Neural cell (in vitro differentiated cells): ENCODE measurements at regions not wholly inside any gene's neighbourhood (a gene's known extent, or its start where the extent isn't known, plus 50 kb on each side); places are given as distances from the start of the nearest gene placed in this dataset.

Experiments used
- H2AFZ ChIP-seq: fragments of 200-600, 300-800 bp; sonication (generic), shearing (Covaris generic); 2 replicates; pipeline ENCODE4 v1.6.0; 2014; ENCODE audit warnings: low read depth, mild to moderate bottlenecking, antibody characterized with exemption, low read length, moderate library complexity
- H3F3A ChIP-seq: fragments of 200-600 bp; shearing (Covaris generic); 2 replicates; pipeline ENCODE4 v1.6.1; 2016; ENCODE audit warnings: mild to moderate bottlenecking, moderate library complexity, mixed read lengths, antibody characterized with exemption, low read length; ENCODE audit not compliant: insufficient read depth, poor library complexity, severe bottlenecking
- H3K27ac ChIP-seq: fragments of 200-600, 300-800 bp; sonication (generic), shearing (Covaris generic); 2 replicates; pipeline ENCODE4 v1.5.1; 2014; ENCODE audit warnings: mild to moderate bottlenecking, low read length, moderate library complexity
- H3K27me3 ChIP-seq: fragments of 300-800, 200-600 bp; sonication (generic), shearing (Covaris generic); 2 replicates; pipeline ENCODE4 v1.6.0; 2014; ENCODE audit warnings: mild to moderate bottlenecking, low read depth, low read length, moderate library complexity; ENCODE audit not compliant: insufficient read depth
- H3K36me3 ChIP-seq: fragments of 300-800, 200-600 bp; sonication (generic), shearing (Covaris generic); 2 replicates; pipeline ENCODE4 v1.5.1; 2014; ENCODE audit warnings: mild to moderate bottlenecking, antibody characterized with exemption, low read length, moderate library complexity; ENCODE audit not compliant: insufficient read depth
- H3K4me2 ChIP-seq: fragments of 300-800, 200-600 bp; sonication (generic), shearing (Covaris generic); 2 replicates; pipeline ENCODE4 v1.6.0; 2014; ENCODE audit warnings: mild to moderate bottlenecking, low read length
- H3K4me3 ChIP-seq: fragments of 300-800, 200-600 bp; sonication (generic), shearing (Covaris generic); 2 replicates; pipeline ENCODE4 v1.5.1; 2014; ENCODE audit warnings: mild to moderate bottlenecking, low read length, moderate library complexity
- H3K79me2 ChIP-seq: fragments of 200-600 bp; shearing (Covaris generic); replicated peaks from 2 replicates; pipeline ENCODE4 v1.6.0; 2014; ENCODE audit warnings: mild to moderate bottlenecking, low read length, moderate library complexity; ENCODE audit not compliant: insufficient read depth
- H3K9ac ChIP-seq: fragments of 300-800, 200-600 bp; sonication (generic), shearing (Covaris generic); 2 replicates; pipeline ENCODE4 v1.6.1; 2016; ENCODE audit warnings: mild to moderate bottlenecking, low read length, mixed read lengths
- H3K9me2 ChIP-seq: fragments of 200-600 bp; shearing (Covaris generic); 2 replicates; pipeline ENCODE4 v1.6.1; 2016; ENCODE audit warnings: mild to moderate bottlenecking, low read length, mixed read lengths; ENCODE audit not compliant: insufficient read depth
- H3K9me3 ChIP-seq: fragments of 200-600, 300-800 bp; sonication (generic), shearing (Covaris generic); 2 replicates; pipeline ENCODE4 v1.6.1; 2016; ENCODE audit warnings: mild to moderate bottlenecking, mixed run types, low read length, moderate library complexity, mixed read lengths
- H4K20me1 ChIP-seq: fragments of 200-600 bp; shearing (Covaris generic); 2 replicates; pipeline ENCODE4 v1.6.1; 2016; ENCODE audit warnings: mild to moderate bottlenecking, mixed run types; ENCODE audit not compliant: insufficient read depth
- EP300 ChIP-seq: fragments of 450-650 bp; conservative IDR thresholded peaks from 2 replicates; pipeline ENCODE4 v1.6.1; 2014; ENCODE audit warnings: antibody characterized with exemption, mild to moderate bottlenecking, moderate library complexity; ENCODE audit not compliant: poor library complexity, severe bottlenecking
- EZH2 ChIP-seq: fragments of 200-600, 300-800 bp; shearing (Covaris generic), sonication (generic); IDR thresholded peaks from 2 replicates; pipeline ENCODE4 v1.6.1; 2014; ENCODE audit warnings: antibody characterized with exemption, low read length, borderline replicate concordance, mild to moderate bottlenecking; ENCODE audit not compliant: insufficient read depth, poor library complexity, severe bottlenecking
- MXI1 ChIP-seq: fragments of 450-650 bp; conservative IDR thresholded peaks from 2 replicates; pipeline ENCODE4 v1.6.1; 2014; ENCODE audit warnings: antibody characterized with exemption, mild to moderate bottlenecking; ENCODE audit not compliant: poor library complexity, severe bottlenecking
- POLR2AphosphoS5 ChIP-seq: IDR thresholded peaks from 2 replicates; pipeline ENCODE4 v1.6.1; 2012
- RAD21 ChIP-seq: fragments of 450-650 bp; conservative IDR thresholded peaks from 2 replicates; pipeline ENCODE4 v1.6.1; 2014; ENCODE audit warnings: antibody characterized with exemption, mild to moderate bottlenecking, moderate library complexity
- REST ChIP-seq: IDR thresholded peaks from 2 replicates; pipeline ENCODE4 v1.6.1; 2012; ENCODE audit warnings: borderline replicate concordance
- SMC3 ChIP-seq: fragments of 450-650 bp; conservative IDR thresholded peaks from 2 replicates; pipeline ENCODE4 v1.6.1; 2014; ENCODE audit warnings: antibody characterized with exemption, mild to moderate bottlenecking, moderate library complexity; ENCODE audit not compliant: poor library complexity
- TAF1 ChIP-seq: IDR thresholded peaks from 2 replicates; pipeline ENCODE4 v1.6.1; 2012; ENCODE audit warnings: low read depth
- TF ChIP-seq, protein P1 (sequence below): fragments of 450-650 bp; IDR thresholded peaks from 2 replicates; pipeline ENCODE4 v1.5.1; 2014; ENCODE audit warnings: antibody characterized with exemption, mild to moderate bottlenecking, moderate library complexity; ENCODE audit not compliant: poor library complexity, severe bottlenecking

GRCh38 chr6:114558153-114558552 lies 215.3 kb upstream of the HS3ST5 start:
- Histone ChIP-seq H3K9ac (no peak overlapping the region), H2AFZ (no peak overlapping the region), H3K9me2 (no peaks in the 10 kb centered on the region), H3K27me3 (no peaks in the 10 kb centered on the region), H3K27ac (no peak overlapping the region), H3K79me2 (no peaks in the 10 kb centered on the region), H3F3A (no peaks in the 10 kb centered on the region), H3K4me2 (no peak overlapping the region), H4K20me1 (no peaks in the 10 kb centered on the region), H3K36me3 (no peaks in the 10 kb centered on the region), H3K4me3 (no peak overlapping the region), H3K9me3 (no peaks in the 10 kb centered on the region)
- TF ChIP-seq TAF1 (no peak), SMC3 (no peak), REST (no peak), EP300 (no peak), MXI1 (no peak), EZH2 (no peak), RAD21 (no peak), POLR2AphosphoS5 (no peak)
- TF ChIP-seq, protein P1, sequence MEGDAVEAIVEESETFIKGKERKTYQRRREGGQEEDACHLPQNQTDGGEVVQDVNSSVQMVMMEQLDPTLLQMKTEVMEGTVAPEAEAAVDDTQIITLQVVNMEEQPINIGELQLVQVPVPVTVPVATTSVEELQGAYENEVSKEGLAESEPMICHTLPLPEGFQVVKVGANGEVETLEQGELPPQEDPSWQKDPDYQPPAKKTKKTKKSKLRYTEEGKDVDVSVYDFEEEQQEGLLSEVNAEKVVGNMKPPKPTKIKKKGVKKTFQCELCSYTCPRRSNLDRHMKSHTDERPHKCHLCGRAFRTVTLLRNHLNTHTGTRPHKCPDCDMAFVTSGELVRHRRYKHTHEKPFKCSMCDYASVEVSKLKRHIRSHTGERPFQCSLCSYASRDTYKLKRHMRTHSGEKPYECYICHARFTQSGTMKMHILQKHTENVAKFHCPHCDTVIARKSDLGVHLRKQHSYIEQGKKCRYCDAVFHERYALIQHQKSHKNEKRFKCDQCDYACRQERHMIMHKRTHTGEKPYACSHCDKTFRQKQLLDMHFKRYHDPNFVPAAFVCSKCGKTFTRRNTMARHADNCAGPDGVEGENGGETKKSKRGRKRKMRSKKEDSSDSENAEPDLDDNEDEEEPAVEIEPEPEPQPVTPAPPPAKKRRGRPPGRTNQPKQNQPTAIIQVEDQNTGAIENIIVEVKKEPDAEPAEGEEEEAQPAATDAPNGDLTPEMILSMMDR: no peak

GRCh38 chr6:114556846-114557488 lies 214.1 kb upstream of the HS3ST5 start:
- Histone ChIP-seq H4K20me1 (no peaks in the 10 kb centered on the region), H2AFZ (no peak overlapping the region), H3K36me3 (no peaks in the 10 kb centered on the region), H3K9me3 (no peaks in the 10 kb centered on the region), H3K4me2 (no peak overlapping the region), H3K9ac (no peak overlapping the region), H3F3A (no peaks in the 10 kb centered on the region), H3K9me2 (no peaks in the 10 kb centered on the region), H3K79me2 (no peaks in the 10 kb centered on the region), H3K27me3 (no peaks in the 10 kb centered on the region), H3K4me3 (no peak overlapping the region), H3K27ac (no peak overlapping the region)
- TF ChIP-seq POLR2AphosphoS5 (no peak), RAD21 (no peak), EZH2 (no peak), MXI1 (no peak)

- H3K4me3 ChIP-seq: no peak overlapping the region
Observed at GRCh38 chr6:114550316-114550715, 207.5 kb upstream of the HS3ST5 start.

More at GRCh38 chr6:114550316-114550715, 207.5 kb upstream of the HS3ST5 start:
- Histone ChIP-seq H3K9me3 (no peaks in the 10 kb centered on the region), H3K27me3 (no peaks in the 10 kb centered on the region), H2AFZ (no peak overlapping the region), H3K27ac (no peak overlapping the region), H3F3A (no peaks in the 10 kb centered on the region), H3K36me3 (no peaks in the 10 kb centered on the region), H4K20me1 (no peaks in the 10 kb centered on the region), H3K79me2 (no peaks in the 10 kb centered on the region), H3K9me2 (no peaks in the 10 kb centered on the region), H3K4me2 (no peak overlapping the region), H3K9ac (no peak overlapping the region)
- no peak for TF ChIP-seq EZH2
- no peak for TF ChIP-seq RAD21
- no peak for TF ChIP-seq SMC3
- TF ChIP-seq MXI1: no peak
- TF ChIP-seq, protein P1: no peak
- no peak for TF ChIP-seq TAF1
- TF ChIP-seq POLR2AphosphoS5: no peak
- no peak for TF ChIP-seq REST
- TF ChIP-seq EP300: no peak
